ENCODE measurements at regions not wholly inside any gene's neighbourhood (a gene's known extent, or its start where the extent isn't known, plus 50 kb on each side); places are given as distances from the start of the nearest gene placed in this dataset.

- H3K36me3 ChIP-seq (replicated peaks in 1 of 2; ENCODE audit: control insufficient read depth in 1 of 2, insufficient read depth in 2 of 2, low read length in 2 of 2) = no peaks in the 10 kb centered on the region
- peaks cover 18 to 91% of the 10 kb centered on the region in 2 experiments for H3K27me3 ChIP-seq (ENCODE audit: control insufficient read depth in 1 of 2, insufficient read depth in 2 of 2, low read length in 2 of 2)
- in situ Hi-C loops (cut with HindIII; ENCODE audit: extremely low pct_ligation_motif_present, low pct_unique_long_range_greater_than_20kb) = no loop called here
- peak; percentile 29; the same call in 2 of the 3 replicates for ATAC-seq
- no peaks in the 10 kb centered on the region for H3K9me3 ChIP-seq (ENCODE audit: low read length)
- CTCF ChIA-PET (ENCODE audit: low intra/inter-chr PET ratio, low total read pairs) = no interaction called here
- no peak overlapping the region for H3K9ac ChIP-seq (ENCODE audit: insufficient read depth, low read depth, low read length)
- BruUV-seq (replicated peaks) = no TSS peak
- H3K27ac ChIP-seq (ENCODE audit: extremely low read length, insufficient read depth, low read length) = no peak overlapping the region
- H4K20me1 ChIP-seq (ENCODE audit: insufficient read depth, low read length) = no peaks in the 10 kb centered on the region
- POLR2A ChIA-PET = no interaction called here
- WGBS (ENCODE audit: low lambda C conversion rate) = 20% methylated on average over 15 of the region's 21 CpGs
- TF ChIP-seq ZNF546 (CRISPR knock-in tag; conservative IDR thresholded peaks at IDR 0.05) = no peak
- peak; percentile 17; the same call in 1 of the 2 replicates for TF ChIP-seq CTCF (CRISPR knock-in tag; IDR thresholded peaks at IDR 0.05)
- no peak for TF ChIP-seq ZBTB2 (CRISPR knock-in tag; IDR thresholded peaks at IDR 0.05; ENCODE audit: low read depth)
- no peak for TF ChIP-seq ATF7-NPFF (CRISPR knock-in tag; IDR thresholded peaks at IDR 0.05; ENCODE audit: low read depth)
- no peak for TF ChIP-seq ZNF580 (CRISPR knock-in tag; IDR thresholded peaks at IDR 0.05; ENCODE audit: borderline replicate concordance, low read depth)
- no peak for TF ChIP-seq ZNF512B (CRISPR knock-in tag; IDR thresholded peaks at IDR 0.05; ENCODE audit: borderline replicate concordance)
- TF ChIP-seq TFDP1 (CRISPR knock-in tag; IDR thresholded peaks at IDR 0.05; ENCODE audit: borderline replicate concordance) = no peak
- TF ChIP-seq SP2 (CRISPR knock-in tag; IDR thresholded peaks at IDR 0.05) = no peak
- peak; percentile 58 for TF ChIP-seq SKI (IDR thresholded peaks at IDR 0.05; ENCODE audit: partially characterized antibody)
- no peak for TF ChIP-seq HDAC2 (CRISPR knock-in tag; IDR thresholded peaks at IDR 0.05)
- no peak for TF ChIP-seq ZNF564 (CRISPR knock-in tag; IDR thresholded peaks at IDR 0.05)
- TF ChIP-seq ZFY (CRISPR knock-in tag; IDR thresholded peaks at IDR 0.05) = no peak
- no peak for TF ChIP-seq MATR3 (CRISPR knock-in tag; IDR thresholded peaks at IDR 0.05)
- no peak for TF ChIP-seq KLF12 (CRISPR knock-in tag; IDR thresholded peaks at IDR 0.05; ENCODE audit: borderline replicate concordance)
- no peak for TF ChIP-seq KAT8 (CRISPR knock-in tag; IDR thresholded peaks at IDR 0.05)
- no peak for TF ChIP-seq ARNT2 (CRISPR knock-in tag; IDR thresholded peaks at IDR 0.05; ENCODE audit: low read depth)
- no peaks in the 10 kb centered on the region for H3K79me2 ChIP-seq (ENCODE audit: insufficient read depth, low read length)
- no peak overlapping the region for H3K4me3 ChIP-seq (replicated peaks in 1 of 3; ENCODE audit: insufficient read depth in 1 of 3, low read depth in 2 of 3, low read length in 3 of 3)
- FAIRE-seq = no peak
- intact Hi-C loops (cut with micrococcal nuclease; ENCODE audit: unreplicated experiment) = no loop called here
- no peak overlapping the region for H2AFZ ChIP-seq (ENCODE audit: low read length)
- no peak for DNase-seq (ENCODE audit: low spot score)
- H3K4me1 ChIP-seq (ENCODE audit: insufficient read depth, low read length) = peaks cover 5% of the 10 kb centered on the region
- no peak overlapping the region for H3K4me2 ChIP-seq (ENCODE audit: low read depth, low read length)
Measured at GRCh38 chr2:120881981-120882788, 146.5 kb downstream of the GLI2 start.

Data from HepG2 (cell line).